GM21390 (cell line): ENCODE measurements at regions not wholly inside any gene's neighbourhood (a gene's known extent, or its start where the extent isn't known, plus 50 kb on each side); places are given as distances from the start of the nearest gene placed in this dataset.

Experiments
- ATAC-seq: cut with Tn5 transposase; IDR thresholded peaks from one replicate; pipeline ENCODE4 v1.9.1; 2021; ENCODE audit not compliant: unreplicated experiment

DNA sequence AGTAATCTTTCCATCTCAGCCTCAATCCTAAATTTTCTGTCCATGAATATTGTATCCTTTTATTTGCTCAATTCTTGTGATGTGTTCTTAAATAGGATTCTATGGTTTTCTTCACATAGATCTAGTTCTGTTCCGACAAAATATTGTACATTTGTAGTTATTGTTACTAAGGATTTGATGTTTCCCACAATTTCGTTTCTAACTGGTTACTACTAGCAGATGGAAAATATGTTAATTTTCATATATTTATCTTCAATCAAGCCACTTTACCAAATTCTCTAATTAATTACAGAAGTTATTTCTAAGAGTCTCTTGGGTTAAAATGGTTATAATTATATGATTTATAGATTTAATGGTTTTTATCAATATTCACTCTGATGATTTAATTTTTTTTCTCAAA lies 60.3 kb downstream of the SEC61B start:
- ATAC-seq, result no peak

DNA sequence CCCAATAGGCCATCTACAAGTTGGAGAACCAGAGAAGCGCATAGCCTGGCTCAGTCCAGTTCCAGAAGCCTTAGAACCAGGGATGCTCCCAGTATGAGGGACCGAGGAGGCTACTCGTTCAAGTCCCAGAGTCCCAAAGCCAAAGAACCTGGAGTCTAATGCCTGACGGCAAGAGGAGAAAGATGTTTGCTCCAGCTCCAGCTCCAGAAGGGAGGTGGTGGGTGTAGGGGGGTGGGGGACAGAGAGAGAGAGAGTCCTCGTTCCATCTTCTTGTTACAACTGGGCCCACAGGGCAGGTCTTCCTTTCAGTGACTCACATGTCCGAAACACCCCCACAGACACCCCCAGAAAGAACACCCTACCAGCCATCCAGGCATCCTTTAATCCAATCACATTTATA lies 63.9 kb downstream of the SEC61B start:
- ATAC-seq, result no peak

DNA sequence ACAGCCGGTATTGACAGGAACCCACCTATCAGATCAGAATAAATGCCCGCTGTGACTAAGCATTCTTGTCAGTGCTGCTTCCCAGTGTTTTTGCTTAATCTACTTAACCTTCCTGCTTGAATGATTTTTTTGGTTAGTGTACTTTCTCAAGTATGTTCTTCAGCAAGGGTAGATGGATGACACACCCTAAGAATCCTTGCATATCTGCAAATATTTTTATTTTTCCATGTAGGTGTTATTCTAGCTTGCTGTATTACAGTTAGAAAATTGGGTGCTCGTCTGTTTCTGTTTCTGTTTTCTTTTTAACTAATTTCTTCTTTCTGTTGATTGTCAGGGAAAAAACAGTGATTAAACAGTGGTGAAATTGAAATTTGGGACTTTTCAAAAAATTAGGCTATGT lies 64.5 kb downstream of the SEC61B start:
- ATAC-seq, result no peak

DNA sequence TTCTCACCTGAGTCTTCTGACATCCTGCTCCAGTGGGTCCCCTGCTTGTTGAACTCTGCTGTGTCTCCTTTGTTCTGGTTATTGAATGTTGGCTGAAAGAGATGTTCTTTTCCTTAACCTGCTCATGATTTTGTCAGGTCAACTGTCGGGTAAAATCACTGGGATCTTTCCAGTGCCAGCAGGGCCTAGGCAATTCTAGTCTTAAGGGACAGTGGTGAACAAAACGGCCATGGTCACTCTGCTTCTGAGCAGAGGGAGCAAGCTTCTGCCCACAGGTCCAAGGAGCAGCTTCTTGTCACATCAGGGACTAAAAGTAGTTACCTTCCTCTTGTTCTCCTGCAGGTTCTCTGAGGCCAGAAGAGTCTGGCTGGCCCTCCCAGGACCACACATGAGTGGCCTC lies 65.6 kb downstream of the SEC61B start:
- ATAC-seq, result no peak

DNA sequence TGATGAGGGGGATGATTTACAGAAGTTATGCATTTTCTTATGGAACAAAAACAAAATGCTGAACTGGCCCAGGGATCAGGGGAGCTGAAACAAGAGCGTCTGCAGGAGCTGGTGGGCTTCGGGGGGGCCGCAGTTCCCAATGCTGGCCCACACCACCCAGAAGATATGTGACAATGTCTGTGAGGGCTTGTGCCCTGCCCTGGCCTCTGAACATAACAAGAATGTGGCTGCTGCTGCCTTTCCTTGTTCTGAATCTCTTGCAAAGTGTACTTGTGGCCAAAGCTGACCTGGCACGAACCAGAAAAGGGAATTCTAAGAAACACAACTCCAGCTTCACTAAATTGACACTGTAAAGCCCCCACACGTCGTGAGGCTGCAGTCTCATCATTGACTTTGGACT lies 66.7 kb downstream of the SEC61B start:
- no peak for ATAC-seq

DNA sequence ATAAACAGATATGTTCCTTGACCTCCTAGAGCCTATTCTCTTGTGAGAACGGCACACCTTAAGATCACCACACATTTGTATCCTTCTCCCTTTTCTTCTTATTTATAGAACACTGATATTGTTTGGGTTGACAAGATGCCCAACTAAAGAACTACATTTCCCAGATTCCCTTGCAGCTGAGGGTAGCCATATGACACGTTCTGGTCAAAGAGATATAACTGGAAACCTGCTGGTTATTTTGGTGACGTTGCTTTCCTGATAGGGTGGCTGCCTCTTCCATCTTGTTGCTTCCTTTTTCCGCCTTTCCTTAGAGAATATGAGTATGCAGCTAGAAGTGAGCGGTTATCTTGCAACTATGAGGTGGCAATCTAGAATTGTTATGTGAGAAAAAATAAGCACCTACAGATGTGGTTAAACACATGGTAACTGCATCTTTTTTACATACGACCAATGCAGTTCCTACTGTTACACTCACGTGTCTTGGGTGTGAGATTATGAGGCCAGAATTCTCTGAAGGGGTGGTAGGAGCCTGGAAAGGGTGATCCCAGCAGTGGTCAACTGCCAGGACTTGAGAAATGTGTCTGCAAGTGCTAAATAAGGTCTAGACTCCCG lies 72.9 kb downstream of the SEC61B start:
- no peak for ATAC-seq

DNA sequence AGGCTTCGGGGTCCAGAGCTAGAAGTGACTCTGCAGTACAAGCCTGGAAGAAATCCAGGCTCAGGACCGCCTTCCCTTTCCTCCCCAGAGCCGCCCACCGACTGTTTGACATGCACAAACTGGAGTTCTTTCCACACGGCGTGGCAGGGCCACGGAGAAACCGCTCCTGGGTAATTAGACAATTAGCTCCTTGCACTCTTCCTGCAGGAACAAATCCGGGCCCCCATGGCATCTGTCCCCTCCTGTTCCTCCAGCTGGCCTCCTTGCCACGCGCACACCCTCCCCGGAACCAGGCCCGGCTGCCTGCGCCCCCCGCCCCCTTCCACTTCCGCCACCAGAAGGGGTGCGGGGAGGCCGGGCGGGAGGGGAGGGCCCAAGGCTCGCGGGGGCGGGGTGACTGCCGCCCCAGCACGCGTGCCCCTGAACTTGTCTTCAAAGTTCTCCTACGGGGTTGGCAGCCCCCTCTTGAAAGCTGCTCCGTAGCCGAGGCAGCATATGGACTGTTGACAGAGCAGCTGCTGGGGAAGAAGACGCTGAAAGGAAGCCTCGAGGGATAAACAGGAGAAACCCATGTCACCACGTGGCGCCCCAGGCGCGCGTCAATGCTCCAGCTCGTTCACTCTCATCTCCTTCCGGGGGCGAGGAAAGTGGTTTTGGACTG lies 74.3 kb downstream of the SEC61B start:
- no peak for ATAC-seq

DNA sequence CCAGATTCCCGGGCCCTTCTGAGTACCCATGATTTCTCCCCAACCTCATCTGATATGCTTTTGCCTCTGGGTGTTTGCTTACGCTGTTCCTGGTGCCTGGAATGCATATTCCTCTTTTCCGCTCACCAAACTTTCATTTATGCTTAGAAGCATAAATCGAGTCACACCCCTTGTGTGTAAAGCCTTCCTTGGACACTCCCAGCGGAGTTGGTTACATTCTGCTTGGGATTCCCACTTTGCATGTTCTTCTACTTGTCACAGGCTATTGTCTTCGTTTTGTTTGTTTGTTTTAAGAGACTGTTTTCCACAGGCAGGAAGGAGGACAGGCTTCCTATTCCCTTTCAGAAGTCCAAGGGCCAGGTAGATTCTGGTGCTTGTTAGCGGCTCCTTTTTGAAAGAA lies 76.5 kb downstream of the SEC61B start:
- ATAC-seq, result no peak

DNA sequence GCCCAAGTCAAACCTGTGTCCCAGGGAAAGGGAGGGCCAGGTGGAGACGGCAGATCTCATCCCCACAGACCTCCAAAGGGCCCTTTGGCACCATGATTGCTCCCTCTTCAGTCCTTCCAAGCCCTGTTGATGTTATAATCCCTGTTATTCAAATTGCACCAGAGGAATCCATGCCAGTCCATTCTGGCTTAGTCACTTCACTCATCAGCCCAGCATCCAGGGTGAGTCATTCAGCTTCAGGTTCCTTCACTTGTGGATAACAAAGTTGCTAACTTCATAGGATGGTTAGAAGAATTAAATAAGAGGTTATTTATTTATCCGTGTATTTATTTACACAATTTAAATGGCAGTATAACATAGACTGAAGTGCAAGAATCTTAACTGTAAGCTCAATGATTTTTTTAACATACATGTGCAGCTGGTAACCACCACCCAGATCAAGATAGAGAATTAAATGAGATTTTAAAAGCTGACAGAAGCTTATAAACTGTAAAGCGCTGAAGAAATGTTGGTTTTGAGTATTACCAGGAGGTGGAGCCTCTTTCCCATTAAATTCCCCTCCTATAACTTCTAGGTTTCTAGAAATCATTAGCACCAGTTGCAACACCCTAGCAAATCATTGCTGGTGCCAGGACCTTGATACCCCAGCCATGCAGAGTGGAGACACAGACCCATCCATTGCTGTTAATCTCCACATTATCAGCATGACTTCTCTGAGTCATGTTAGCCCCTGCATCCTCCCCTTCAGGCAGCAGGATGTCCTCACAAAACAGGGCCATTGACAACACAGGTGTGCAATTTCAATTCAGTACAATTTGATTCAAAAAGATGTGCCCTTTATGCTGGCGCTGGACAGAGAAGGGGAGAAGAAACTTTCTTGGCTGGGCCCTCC lies 77.4 kb downstream of the SEC61B start:
- no peak for ATAC-seq

DNA sequence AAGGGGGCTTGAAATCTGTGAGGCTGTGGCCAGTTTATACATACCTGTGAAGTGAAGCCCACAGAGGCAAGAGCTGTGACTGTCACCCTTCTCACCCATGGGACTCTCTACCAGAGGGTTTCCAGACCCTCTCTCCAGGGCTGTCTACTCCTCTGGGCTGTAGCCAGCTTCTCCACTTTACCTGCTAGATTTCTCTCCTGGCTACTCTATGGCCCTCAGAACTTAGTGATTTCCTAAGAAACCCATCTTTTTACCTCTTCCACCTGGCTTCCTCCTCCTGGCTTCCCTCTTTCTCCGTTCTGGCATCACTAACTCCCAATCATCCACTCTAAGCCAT lies 78.0 kb downstream of the SEC61B start:
- no peak for ATAC-seq

DNA sequence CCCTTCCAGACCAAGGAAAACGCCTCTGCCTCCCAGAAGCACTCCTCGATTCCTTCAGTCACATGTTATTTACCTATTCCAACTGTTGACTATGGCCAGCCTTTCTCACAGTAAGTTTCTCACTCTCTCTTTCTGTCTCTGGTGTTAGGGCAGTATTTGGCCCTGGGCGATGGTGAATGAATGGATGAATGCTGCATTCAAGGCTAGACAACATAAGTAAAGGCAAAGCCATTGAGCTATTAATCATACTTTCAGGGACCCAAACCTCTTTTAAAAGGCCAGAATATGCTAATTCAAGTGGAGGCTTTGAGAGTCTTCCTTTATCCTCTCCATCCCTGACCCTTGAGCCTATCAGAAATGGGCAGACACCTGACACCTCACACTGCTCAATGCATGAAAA lies 78.5 kb downstream of the SEC61B start:
- ATAC-seq, result no peak

DNA sequence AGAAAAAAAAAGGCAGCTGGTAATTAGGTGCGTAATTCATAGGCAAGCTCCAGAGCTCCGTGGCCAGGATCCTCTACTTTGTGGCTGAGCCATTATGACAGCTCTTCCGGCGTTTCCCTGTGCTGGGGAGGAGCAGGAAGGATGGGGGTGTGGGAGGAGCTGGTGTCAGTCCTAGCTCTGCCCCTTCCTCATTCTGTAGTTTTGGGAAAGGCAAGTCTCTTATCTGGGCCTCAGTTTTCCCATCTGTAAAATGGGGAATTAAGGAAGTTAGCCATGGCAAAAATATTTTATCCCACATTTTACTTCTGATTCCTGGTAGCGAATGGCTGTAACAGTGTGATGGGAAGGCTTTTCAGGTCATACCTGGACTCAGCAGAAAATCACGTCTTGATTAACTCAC lies 81.1 kb downstream of the SEC61B start:
- no peak for ATAC-seq

DNA sequence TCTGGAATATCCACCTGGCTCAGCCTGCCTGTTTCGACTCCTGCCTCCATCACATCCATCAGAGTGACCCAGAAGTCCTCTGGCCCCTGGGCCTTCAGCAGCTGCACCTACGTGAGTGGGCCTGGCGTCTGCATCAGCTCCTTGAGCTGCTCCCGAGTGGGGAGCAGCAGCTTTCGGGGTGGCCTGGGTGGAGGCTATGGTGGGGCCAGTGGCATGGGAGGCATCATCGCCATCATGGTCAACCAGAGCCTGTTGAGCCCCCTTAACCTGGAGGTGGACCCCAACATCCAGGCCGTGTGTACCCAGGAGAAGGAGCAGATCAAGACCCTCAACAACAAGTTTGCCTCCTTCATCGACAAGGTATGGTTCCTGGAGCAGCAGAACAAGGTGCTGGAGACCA lies 83.0 kb downstream of the SEC61B start:
- no peak for ATAC-seq

DNA sequence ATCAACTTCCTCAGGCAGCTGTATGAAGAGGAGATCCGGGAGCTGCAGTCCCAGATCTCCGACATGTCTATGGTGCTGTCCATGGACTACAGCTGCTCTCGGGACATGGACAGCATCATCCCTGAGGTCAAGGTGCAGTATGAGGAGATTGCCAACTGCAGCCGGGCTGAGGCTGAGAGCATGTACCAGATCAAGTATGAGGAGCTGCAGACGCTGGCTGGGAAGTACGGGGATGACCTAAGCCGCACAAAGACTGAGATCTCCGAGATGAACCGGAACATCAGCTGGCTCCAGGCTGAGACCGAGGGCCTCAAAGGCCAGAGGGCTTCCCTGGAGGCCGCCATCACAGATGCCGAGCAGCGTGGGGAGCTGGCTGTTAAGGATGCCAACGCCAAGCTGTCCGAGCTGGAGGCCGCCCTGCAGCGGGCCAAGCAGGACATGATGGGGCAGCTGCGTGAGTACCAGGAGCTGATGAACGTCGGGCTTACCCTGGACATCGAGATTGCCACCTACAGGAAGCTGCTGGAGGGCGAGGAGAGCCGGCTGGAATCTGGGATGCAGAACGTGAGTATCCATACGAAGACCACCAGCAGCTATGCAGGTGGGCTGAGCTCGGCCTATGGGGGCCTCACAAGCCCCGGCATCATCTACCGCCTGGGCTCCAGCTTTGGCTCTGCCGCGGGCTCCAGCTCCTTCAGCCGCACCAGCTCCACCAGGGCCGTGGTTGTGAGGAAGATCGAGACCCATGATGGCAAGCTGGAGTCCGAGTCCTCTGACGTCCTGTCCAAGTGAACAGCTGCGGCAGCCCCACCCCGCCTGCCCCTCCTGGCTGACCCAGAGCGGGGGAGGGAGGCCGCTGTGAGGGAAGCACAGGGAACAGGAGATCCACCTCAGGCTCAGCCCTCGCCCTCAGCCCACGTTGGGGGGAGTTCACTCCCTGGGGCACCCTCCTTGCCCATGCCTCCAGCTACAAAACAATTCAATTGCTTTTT lies 84.0 kb downstream of the SEC61B start:
- no peak for ATAC-seq

DNA sequence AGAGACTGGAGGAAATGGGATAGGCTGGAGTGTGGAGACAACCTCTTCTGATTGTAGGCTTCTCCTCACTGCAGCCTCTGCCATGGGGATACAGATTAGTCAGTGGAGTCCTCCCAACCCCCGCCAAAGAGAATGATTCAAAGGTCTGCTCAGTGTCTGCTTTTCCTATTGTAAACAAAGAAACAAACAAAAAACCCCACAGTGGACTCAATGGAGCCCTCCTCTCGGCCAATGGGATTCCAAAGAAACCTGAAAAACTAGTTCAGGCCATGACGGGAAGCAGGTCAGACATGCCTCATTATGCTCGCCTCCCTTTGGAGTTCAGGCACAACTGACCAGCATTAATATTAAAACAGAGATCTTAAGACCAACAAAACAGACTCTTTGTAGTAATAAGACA lies 85.8 kb downstream of the SEC61B start:
- ATAC-seq, result no peak

DNA sequence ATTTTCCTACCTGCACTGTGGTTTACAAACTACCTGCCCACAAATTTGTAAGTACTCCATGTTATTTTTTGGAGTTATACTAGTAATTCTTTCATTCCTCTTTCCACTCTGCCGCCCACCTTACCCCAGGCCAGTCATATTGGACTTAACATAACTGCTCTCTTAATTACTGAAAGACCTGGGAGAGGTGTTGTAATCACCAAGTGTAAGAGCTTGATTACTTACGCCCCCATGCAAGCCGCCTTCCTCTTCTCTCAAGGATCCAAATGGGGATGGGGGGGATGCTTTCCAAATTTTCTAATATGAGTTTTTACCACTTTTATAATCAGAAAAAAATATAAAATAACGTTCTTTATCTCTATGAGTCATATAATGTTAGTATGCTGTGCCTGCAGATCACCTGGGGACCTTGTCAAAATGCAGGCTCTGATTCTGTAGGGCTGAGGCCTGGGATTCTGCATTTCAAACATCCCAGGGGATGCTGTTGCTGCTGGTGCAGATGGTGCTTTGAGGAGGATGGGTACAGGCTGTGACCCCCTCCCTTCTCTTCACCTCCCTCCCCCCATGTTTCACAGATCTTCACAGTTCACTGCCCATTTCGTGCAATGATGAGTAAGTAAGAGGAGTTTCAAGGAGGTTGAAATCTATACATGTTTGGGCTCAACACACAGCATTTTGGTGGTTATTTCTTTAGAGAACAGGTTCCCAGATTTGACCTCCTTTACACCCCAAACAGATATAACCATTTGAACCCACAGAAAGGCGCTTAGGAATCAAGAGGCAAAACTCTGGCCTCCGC lies 87.3 kb downstream of the SEC61B start:
- no peak for ATAC-seq

DNA sequence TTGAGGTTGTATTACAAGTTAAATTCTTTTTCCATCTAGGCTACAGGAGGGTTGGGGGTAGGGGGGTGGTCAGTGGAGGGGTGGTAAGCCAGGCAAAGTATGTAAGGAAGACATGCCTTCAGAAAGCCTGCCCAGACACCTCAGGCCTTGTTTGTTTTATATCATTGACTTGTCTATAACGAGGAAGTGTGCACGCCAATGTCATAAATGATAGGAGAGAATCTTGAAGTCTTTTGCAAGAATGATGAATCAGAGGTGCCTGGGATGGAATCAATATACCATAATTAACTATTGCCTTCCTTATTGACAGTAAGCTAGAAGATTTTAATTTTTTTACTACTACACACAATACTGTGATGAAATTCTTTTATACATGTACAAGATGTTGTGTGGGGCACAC lies 90.7 kb downstream of the SEC61B start:
- no peak for ATAC-seq

DNA sequence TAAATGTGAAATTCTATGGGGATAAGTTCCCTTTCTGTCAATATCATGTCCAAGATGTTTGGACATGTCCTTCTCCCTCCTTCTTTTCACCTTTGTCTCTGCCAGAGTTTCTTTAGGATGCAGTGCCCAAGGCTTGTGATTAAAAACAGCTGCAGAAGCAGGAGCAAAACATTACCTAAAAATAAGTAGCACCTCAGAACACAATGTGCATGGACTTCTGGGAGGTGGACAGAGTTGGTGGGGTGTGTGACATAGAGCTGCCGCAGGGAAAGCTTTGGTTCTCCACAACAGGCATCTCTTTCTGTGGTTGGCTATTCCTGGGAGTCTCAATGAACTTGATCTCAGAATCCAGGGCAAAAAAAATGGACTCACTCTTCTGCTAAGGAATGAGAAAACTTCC lies 97.0 kb downstream of the SEC61B start:
- no peak for ATAC-seq

DNA sequence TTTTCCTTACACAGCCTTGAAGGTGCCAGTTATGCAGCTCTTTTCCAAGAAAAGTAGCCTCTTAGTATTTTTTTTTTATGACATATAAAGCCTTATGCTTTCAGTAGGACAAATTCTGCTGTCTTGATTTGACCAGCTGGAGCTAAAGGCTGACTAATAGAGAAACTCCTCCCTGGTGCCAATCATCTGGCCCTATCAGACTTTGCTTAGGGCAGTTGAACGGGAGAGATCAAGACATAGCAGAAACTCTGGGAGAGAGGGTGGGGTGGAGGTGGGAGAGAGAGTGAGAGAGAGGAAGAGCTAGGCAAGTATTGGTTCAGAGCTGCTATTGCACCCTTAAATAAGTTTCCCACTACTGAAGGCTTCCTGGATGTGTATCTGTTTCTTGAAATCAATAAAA lies 100.2 kb downstream of the SEC61B start:
- no peak for ATAC-seq
